Colonic mucosa (tissue), 4 donors: ENCODE measurements at regions not wholly inside any gene's neighbourhood (a gene's known extent, or its start where the extent isn't known, plus 50 kb on each side); places are given as distances from the start of the nearest gene placed in this dataset.
"Not testable (repeated sequence)": the region's sequence is repeated elsewhere in the genome, so short reads cannot be mapped to it uniquely, and the experiment has no call there.

Source experiments
- DNase-seq: peaks from one replicate; pipeline ENCODE4 v3.0.0-alpha.2; 2020
- H3K27ac ChIP-seq: fragments of 200-600 bp; one replicate; pipeline ENCODE4 v1.8.0; 2021
- H3K27me3 ChIP-seq: fragments of 200-600 bp; one replicate; pipeline ENCODE4 v1.8.0; 2021
- H3K36me3 ChIP-seq: fragments of 200-600 bp; one replicate; pipeline ENCODE4 v1.8.0; 2021
- H3K4me1 ChIP-seq: fragments of 200-600 bp; one replicate; pipeline ENCODE4 v1.8.0; 2021; ENCODE audit warnings: mild to moderate bottlenecking
- H3K4me3 ChIP-seq: fragments of 200-600 bp; one replicate; pipeline ENCODE4 v1.8.0; 2021
- H3K9ac ChIP-seq, 2 donors: one replicate each; pipeline ENCODE4 v1.7.0; 2013; ENCODE audit warnings: control low read depth in 2 of 2, low read depth in 2 of 2, low read length in 2 of 2
- H3K9me3 ChIP-seq: fragments of 200-600 bp; one replicate; pipeline ENCODE4 v1.8.0; 2021
- intact Hi-C: fragments of 100-400 bp; cut with DNase I; formaldehyde crosslinking; loops from one replicate; pipeline ENCODE4 v1.14.1; 2022
- TF ChIP-seq, protein P1 (sequence below): fragments of 200-600 bp; IDR thresholded peaks from one replicate; pipeline ENCODE4 v1.8.0; 2022; ENCODE audit warnings: antibody characterized with exemption, mild to moderate bottlenecking
- donor health status: healthy.
- donor health status: DM: no; HTN: no; CAD: no.
- donor health status: DM: no; HTN: no; CAD: no.

DNA sequence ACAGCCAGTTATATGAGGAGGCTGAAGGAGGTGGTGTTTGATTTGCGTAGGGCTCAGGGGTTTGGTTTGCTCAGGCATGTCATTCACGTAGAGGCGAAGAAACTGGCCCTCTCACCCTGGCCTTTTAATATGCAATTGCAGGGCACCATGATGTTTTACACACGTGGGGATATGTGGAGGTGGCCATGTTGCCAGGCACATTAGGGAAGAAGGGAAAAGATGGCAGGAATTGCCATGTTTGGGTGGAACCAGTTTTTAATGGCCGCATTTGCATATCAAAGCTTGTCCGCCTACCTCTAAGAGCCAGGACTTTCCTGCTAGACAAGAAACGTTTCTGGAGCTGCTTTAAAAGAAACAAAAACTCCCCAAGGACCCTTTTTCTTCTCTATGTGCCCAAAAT is 1483.7 kb upstream of the GOT2 start:
- Histone ChIP-seq H3K27ac (no peak overlapping the region), H3K9ac (no peak overlapping the region), H3K27me3 (no peaks in the 10 kb centered on the region), H3K9me3 (no peaks in the 10 kb centered on the region), H3K36me3 (no peaks in the 10 kb centered on the region), H3K4me1 (no peaks in the 10 kb centered on the region), H3K4me3 (no peak overlapping the region)
- no peak for DNase-seq
- intact Hi-C loops = no loop called here
- TF ChIP-seq, protein P1, sequence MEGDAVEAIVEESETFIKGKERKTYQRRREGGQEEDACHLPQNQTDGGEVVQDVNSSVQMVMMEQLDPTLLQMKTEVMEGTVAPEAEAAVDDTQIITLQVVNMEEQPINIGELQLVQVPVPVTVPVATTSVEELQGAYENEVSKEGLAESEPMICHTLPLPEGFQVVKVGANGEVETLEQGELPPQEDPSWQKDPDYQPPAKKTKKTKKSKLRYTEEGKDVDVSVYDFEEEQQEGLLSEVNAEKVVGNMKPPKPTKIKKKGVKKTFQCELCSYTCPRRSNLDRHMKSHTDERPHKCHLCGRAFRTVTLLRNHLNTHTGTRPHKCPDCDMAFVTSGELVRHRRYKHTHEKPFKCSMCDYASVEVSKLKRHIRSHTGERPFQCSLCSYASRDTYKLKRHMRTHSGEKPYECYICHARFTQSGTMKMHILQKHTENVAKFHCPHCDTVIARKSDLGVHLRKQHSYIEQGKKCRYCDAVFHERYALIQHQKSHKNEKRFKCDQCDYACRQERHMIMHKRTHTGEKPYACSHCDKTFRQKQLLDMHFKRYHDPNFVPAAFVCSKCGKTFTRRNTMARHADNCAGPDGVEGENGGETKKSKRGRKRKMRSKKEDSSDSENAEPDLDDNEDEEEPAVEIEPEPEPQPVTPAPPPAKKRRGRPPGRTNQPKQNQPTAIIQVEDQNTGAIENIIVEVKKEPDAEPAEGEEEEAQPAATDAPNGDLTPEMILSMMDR = no peak

DNA sequence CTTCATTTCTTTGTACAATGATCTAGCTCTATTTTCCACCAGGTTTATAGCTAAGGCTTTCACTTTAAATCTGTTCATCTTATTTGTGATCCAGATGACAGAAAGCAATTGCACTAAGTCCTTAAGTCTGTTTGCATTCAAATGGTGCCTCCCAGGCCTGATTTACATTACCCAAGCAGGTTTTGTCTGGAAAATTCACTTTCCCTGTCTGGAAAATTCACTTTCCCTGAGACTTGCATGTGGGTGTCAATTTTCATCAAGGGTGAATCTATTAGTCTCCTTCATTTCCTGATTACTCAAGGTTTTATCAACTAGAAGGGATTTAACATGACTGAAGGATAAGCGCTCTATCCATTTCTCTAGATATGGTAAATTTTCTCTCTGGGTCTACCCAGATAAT is 1480.2 kb upstream of the GOT2 start:
- H3K27ac ChIP-seq = no peak overlapping the region
- H3K9ac ChIP-seq = no peak overlapping the region
- no peak overlapping the region for H3K4me3 ChIP-seq
- no peak for DNase-seq
- H3K27me3 ChIP-seq = no peaks in the 10 kb centered on the region
- no peaks in the 10 kb centered on the region for H3K36me3 ChIP-seq
- intact Hi-C loops = no loop called here
- H3K4me1 ChIP-seq = no peaks in the 10 kb centered on the region
- TF ChIP-seq, protein P1 = no peak
- H3K9me3 ChIP-seq = no peaks in the 10 kb centered on the region

DNA sequence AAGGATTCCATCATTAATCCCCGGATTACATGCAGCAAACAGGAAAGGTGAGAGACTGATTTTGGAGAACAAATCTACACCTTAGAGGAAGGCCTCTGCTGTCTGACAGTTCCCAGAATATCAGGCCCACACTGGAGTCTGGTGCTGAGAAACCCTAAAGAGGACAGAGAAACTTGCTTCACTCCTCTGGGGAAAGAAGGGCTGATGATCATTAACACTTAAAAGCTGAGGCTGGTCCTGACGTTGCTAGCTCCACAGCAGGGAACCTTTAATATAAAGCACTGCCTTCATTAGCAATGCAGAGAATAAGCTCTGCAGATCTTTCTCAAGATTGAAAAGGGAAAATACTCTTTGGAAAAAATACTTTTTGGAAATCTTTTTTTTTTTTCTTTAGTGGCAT is 1472.4 kb upstream of the GOT2 start:
- H3K27ac ChIP-seq = no peak overlapping the region
- no peak overlapping the region for H3K4me3 ChIP-seq
- no peaks in the 10 kb centered on the region for H3K4me1 ChIP-seq
- H3K27me3 ChIP-seq = no peaks in the 10 kb centered on the region
- intact Hi-C loops = no loop called here
- H3K9ac ChIP-seq = no peak overlapping the region
- H3K36me3 ChIP-seq = no peaks in the 10 kb centered on the region
- DNase-seq = no peak
- TF ChIP-seq, protein P1 = no peak
- no peaks in the 10 kb centered on the region for H3K9me3 ChIP-seq

DNA sequence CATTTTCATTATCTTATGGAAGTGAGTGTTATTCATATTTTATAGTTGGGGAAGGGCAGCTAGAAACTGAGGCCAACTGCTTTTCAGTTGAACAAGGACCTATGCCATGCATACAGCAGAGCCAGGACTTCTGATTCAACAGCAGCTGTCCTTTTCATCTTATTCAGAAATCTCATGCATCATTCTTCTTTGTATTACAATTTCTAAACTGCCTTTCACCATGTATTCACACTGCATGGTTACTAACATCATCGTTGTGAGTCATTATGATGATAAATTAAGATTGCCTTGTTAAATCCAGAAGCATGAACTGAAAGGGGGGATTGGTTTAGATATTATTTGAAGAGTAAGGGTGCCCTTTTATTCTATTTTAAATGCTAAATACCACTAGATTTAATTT is 1470.1 kb upstream of the GOT2 start:
- Histone ChIP-seq H3K27me3 (no peaks in the 10 kb centered on the region), H3K4me3 (no peak overlapping the region), H3K27ac (no peak overlapping the region), H3K9me3 (no peaks in the 10 kb centered on the region), H3K9ac (no peak overlapping the region), H3K36me3 (no peaks in the 10 kb centered on the region), H3K4me1 (no peaks in the 10 kb centered on the region)
- TF ChIP-seq, protein P1 = no peak
- no peak for DNase-seq
- intact Hi-C loops = no loop called here

DNA sequence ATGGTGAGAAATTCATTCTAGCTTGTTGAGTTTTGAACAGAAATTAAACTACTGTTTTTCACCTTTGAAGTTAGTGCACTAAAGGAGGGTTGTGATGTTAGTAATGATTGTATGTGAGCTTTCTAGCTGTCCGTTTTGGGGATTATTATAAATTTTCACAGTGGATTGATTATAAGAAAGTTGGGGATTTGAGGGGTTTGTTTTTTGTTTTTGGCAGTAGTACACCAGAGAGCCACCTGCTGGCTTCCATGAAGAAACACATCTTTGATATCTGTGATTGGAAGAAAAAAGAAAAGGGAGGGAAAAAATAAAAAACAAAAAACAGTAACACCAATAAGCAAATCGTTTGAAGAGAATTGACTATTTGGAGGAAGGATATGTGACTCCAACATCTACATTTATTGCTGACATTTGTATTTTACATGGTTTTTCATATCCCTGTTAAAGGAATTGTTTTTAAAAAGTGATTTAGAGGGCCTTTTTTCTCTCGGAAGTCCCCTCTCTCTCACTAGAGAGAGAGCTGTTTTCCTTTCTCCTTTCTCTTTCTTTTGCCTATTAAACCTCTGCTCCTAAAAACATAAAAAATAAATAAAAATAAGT is 1469.5 kb upstream of the GOT2 start:
- intact Hi-C loops = no loop called here
- Histone ChIP-seq H3K27me3 (no peaks in the 10 kb centered on the region), H3K4me3 (no peak overlapping the region), H3K4me1 (no peaks in the 10 kb centered on the region), H3K27ac (no peak overlapping the region), H3K9me3 (no peaks in the 10 kb centered on the region), H3K36me3 (no peaks in the 10 kb centered on the region), H3K9ac (no peak overlapping the region)
- no peak for DNase-seq
- TF ChIP-seq, protein P1 = no peak

DNA sequence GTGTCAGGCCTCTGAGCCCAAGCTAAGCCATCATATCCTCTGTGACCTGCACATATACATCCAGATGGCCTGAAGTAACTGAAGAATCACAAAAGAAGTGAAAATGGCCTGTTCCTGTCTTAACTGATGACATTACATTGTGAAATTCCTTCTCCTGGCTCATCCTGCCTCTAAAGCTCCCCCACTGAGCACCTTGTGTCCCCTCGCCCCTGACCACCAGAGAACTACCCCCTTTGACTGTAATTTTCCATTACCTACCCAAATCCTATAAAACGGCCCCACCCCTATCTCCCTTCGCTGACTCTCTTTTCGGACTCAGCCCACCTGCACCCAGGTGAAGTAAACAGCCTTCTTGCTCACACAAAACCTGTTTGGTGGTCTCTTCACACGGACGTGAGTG is 1466.6 kb upstream of the GOT2 start:
- H3K27me3 ChIP-seq, H3K36me3 ChIP-seq, H3K27ac ChIP-seq, H3K4me1 ChIP-seq, DNase-seq, intact Hi-C loops, H3K9me3 ChIP-seq, H3K9ac ChIP-seq, H3K4me3 ChIP-seq: not testable (repeated sequence)
